ENCODE measurements at regions not wholly inside any gene's neighbourhood (a gene's known extent, or its start where the extent isn't known, plus 50 kb on each side); places are given as distances from the start of the nearest gene placed in this dataset.

GRCh38 chr17:410543-411401 is 58.2 kb upstream of the RPH3AL start:
- peak overlapping the region; percentile 96 for H3K27ac Mint-ChIP-seq
- peaks cover 26% of the 10 kb centered on the region for H3K4me1 Mint-ChIP-seq
- no peak for TF ChIP-seq ETS1 (IDR thresholded peaks at IDR 0.05)
- TF ChIP-seq ZNF331 (CRISPR knock-in tag; IDR thresholded peaks at IDR 0.05; ENCODE audit: low read depth): no peak
- TF ChIP-seq CREB1 (CRISPR knock-in tag; IDR thresholded peaks at IDR 0.05; ENCODE audit: low read depth): peak; percentile 23; the same call in 1 of the 2 replicates
- TF ChIP-seq CTCF (conservative IDR thresholded peaks at IDR 0.05; ENCODE audit: low read depth in 2 of 2): peak in 1 of 2 experiments; percentile 48; a peak in 2 of 4 replicates
- peaks cover 26% of the 10 kb centered on the region for H3K27me3 Mint-ChIP-seq (ENCODE audit: insufficient read depth, low read depth, poor library complexity)
- Histone ChIP-seq H3K36me3 (ENCODE audit: insufficient read depth) (no peaks in the 10 kb centered on the region), H3K27ac (ENCODE audit: low read depth) (peak overlapping the region; percentile 67), H3K9me2 (ENCODE audit: insufficient read depth) (no peaks in the 10 kb centered on the region), H3K79me2 (replicated peaks; ENCODE audit: insufficient read depth) (no peaks in the 10 kb centered on the region), H4K20me1 (replicated peaks; ENCODE audit: insufficient read depth) (no peaks in the 10 kb centered on the region), H3K27me3 (ENCODE audit: insufficient read depth) (no peaks in the 10 kb centered on the region), H3F3A (replicated peaks; ENCODE audit: low read depth) (peaks cover 15% of the 10 kb centered on the region; the same call in 1 of the 2 replicates), H3K4me3 (peak overlapping the region; percentile 76), H3K4me1 (ENCODE audit: insufficient read depth) (no peaks in the 10 kb centered on the region), H3K4me2 (peak overlapping the region; percentile 83), H2AFZ (peak overlapping the region; percentile 12)
- H3K4me3 Mint-ChIP-seq: peak overlapping the region; percentile 83
- DNase-seq (ENCODE audit: low spot score): peak; percentile 70
- ATAC-seq: peak; percentile 68
- peaks cover 18% of the 10 kb centered on the region for H3K36me3 Mint-ChIP-seq (ENCODE audit: low read depth)
- H3K9me3 Mint-ChIP-seq: peaks cover 10% of the 10 kb centered on the region; the same call in 2 of the 3 replicates

- H3K4me1 Mint-ChIP-seq: peaks cover 26% of the 10 kb centered on the region
- peak overlapping the region; percentile 76 for H3K4me3 ChIP-seq
- H3F3A ChIP-seq (replicated peaks; ENCODE audit: low read depth): peaks cover 15% of the 10 kb centered on the region; the same call in 1 of the 2 replicates
- DNase-seq (ENCODE audit: low spot score) (peak; percentile 99), ATAC-seq (peak; percentile 89)
- no peaks in the 10 kb centered on the region for H4K20me1 ChIP-seq (replicated peaks; ENCODE audit: insufficient read depth)
- H3K9me2 ChIP-seq (ENCODE audit: insufficient read depth): no peaks in the 10 kb centered on the region
- H3K4me2 ChIP-seq: peak overlapping the region; percentile 83
- H2AFZ ChIP-seq: peak overlapping the region; percentile 56
- no peaks in the 10 kb centered on the region for H3K4me1 ChIP-seq (ENCODE audit: insufficient read depth)
- no peaks in the 10 kb centered on the region for H3K27me3 ChIP-seq (ENCODE audit: insufficient read depth)
- H3K36me3 Mint-ChIP-seq (ENCODE audit: low read depth): peaks cover 18% of the 10 kb centered on the region
- peaks cover 24% of the 10 kb centered on the region for H3K27me3 Mint-ChIP-seq (ENCODE audit: insufficient read depth, low read depth, poor library complexity)
- no peaks in the 10 kb centered on the region for H3K36me3 ChIP-seq (ENCODE audit: insufficient read depth)
- TF ChIP-seq ETS1 (IDR thresholded peaks at IDR 0.05) (no peak), ZNF114 (CRISPR knock-in tag; IDR thresholded peaks at IDR 0.05) (no peak), POLR2AphosphoS5 (IDR thresholded peaks at IDR 0.05; ENCODE audit: low read depth) (peak; percentile 73)
- no peaks in the 10 kb centered on the region for H3K79me2 ChIP-seq (replicated peaks; ENCODE audit: insufficient read depth)
- peak overlapping the region; percentile 67 for H3K27ac ChIP-seq (ENCODE audit: low read depth)
- peaks cover 10% of the 10 kb centered on the region; the same call in 2 of the 3 replicates for H3K9me3 Mint-ChIP-seq
- peak overlapping the region; percentile 96 for H3K27ac Mint-ChIP-seq
- H3K4me3 Mint-ChIP-seq: peak overlapping the region; percentile 83
Observed at GRCh38 chr17:409848-410542, 57.4 kb upstream of the RPH3AL start.

All from GM23338 (cell line).